GM18867 (cell line): ENCODE measurements at regions not wholly inside any gene's neighbourhood (a gene's known extent, or its start where the extent isn't known, plus 50 kb on each side); places are given as distances from the start of the nearest gene placed in this dataset.
A peak's percentile ranks its signal among the peaks of the same experiment; 100 is the strongest.
"Not testable (repeated sequence)": the region's sequence is repeated elsewhere in the genome, so short reads cannot be mapped to it uniquely, and the experiment has no call there.

Source experiments
- ATAC-seq: cut with Tn5 transposase; IDR thresholded peaks from one replicate; pipeline ENCODE4 v1.9.1; 2021; ENCODE audit warnings: mild to moderate bottlenecking, moderate library complexity; ENCODE audit not compliant: unreplicated experiment

GRCh38 chr4:173475751-173476150, 54.3 kb downstream of the HAND2 start:
- ATAC-seq: no peak

DNA sequence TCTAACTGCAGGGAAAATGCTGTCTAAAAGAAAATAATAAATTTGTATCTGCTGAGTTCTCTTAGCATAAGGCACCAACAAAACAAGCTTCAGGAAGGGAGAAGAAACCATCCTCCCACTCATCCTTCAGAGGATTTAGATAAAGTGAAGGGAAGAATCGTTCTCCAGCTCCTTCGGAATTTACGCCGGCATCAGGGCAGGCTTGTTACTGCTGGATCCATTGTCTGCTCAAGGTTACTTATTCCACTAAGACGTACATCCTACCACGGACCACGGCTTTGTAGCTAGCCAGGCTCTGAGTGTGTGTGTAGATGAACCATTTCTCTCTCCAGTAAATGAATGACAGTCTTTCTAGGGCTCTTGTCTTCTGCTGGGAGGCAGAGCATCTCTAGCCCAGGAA, 60.4 kb downstream of the HAND2 start:
- ATAC-seq: no peak

DNA sequence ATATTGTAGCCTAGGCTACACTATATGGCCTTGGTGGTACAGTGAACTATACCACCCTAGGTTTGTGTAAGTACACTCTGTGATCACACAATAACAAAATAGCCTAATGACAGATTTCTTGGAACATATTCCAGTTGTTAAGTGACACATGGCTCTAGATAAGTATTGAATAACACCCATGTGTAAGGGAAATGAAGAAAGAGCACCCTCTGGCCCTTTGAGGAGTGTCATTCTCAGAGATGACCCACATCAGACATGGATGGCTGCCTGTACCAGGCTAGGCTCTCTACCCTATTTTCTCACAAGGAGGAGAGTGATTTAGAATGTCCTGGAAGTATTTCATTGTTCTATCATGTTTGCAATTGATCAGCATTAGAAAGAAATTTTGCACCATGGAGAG, 61.7 kb downstream of the HAND2 start:
- ATAC-seq: no peak

DNA sequence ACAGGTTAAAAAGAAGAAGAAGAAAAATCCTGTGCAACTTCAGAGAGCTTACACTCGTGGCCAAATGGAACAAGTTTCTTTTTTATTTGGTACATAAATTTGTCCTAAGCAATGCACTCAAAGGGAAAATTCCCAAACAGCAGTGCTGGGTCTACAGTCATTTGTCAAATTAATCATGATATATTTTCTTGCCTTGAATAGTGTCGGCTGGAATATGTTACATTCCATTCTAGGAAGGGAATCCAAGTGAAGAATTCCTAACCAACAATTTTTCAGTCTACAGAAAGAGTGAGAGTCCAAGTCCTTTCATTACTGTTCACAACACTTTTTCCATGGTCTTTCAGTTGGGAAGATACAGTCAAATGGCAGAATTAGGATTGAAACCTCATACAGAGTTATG, 63.9 kb downstream of the HAND2 start:
- ATAC-seq: no peak

DNA sequence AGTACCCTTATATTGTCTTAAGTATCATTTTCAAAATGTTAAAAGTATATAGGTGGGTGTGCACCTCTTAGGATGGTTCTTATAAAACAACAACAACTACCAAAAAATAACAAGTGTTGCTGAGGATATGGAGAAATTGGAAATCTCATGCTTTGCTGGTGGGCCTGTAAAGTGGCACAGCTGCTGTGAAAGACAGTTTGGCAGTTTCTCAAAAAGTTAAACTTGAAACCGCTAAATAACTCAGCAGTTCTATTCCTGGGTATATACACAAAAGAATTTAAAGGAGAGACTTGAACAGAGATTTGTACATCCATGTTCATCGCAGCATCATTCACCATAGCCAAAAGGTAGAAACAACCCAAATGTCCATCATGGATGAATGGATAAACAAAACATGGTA, 65.5 kb downstream of the HAND2 start:
- ATAC-seq: no peak

- ATAC-seq: no peak
Measured at GRCh38 chr4:173463816-173464215, 64.9 kb upstream of the SCRG1 start.

GRCh38 chr4:173461170-173461569, 62.3 kb upstream of the SCRG1 start:
- ATAC-seq: no peak

- no peak for ATAC-seq
Measured at GRCh38 chr4:173459857-173460256, 60.9 kb upstream of the SCRG1 start.

DNA sequence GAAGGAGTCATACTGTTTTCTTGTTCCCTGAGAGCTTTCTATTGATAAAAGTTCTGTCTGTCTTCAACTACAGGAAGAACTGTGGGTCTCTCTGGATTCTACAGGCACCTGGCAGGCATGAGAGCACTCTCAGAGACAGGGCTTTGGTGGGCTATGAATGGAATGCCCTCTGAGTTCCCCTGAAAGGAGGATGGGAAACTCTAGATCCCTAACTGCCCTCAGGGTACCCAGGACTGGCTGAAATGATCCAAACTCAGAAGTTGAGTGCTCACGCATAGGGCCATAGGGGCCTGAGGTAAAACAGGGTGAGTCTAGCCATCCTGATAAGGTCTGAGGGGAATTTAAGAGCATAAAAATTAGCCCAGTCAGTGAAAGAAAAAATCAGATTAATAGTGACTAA, 59.0 kb upstream of the SCRG1 start:
- ATAC-seq: no peak

- not testable (repeated sequence) for ATAC-seq
Measured at GRCh38 chr4:173451435-173451834, 52.5 kb upstream of the SCRG1 start.

- no peak for ATAC-seq
Measured at GRCh38 chr4:173450281-173450680, 51.4 kb upstream of the SCRG1 start.

DNA sequence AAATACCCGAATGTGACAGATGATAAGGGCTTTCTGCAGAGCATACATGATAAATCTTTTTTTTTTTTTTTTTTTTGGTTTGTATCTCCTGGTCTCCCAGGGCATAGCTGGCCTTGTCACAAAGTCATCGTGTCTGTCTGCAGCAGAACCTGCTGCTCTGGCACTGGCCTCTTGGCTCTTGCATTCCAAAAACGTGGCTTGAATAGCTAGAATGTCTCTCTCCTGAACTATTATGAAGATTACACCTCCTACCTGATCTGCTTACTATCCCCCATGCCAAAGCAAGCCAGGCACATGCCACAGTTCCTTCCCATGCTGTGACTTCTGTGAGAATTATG, 50.4 kb upstream of the SCRG1 start:
- no peak for ATAC-seq

DNA sequence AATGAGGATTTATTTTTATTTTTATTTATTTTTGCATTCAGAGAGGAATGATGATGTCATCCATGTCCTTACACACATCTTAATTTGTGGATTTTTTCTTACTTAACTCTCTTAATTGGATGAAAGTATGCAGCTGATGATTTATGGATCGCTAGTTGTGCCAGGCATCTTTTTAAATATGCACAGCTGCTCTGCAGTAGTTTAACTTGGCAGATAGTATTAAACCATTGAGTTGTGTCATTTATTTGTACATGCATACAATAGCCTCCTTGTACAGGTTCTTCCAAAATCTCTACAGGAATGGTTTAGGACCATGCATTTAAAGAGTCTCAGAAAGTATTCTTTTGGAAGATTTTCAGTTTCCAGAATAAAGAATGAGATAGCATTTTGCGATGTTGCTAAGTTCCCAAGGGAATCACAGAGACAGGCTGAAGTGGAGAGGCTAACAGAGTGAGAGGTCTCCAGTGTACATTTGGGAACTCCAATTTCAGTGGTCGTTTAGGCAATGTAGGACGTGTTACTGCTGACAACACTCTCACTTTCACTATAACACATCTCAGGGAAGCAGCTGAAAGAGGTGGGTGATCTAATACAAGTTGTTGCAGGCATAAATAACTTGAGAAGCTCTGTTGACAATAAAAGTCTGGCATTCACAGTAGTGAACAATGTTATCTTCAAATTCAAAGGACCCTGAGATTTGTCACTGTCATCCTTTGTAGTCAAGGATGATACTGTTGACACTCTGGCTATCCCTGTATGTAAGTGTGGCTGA, 49.9 kb upstream of the SCRG1 start:
- ATAC-seq: peak; percentile 54
